ENCODE measurements at regions not wholly inside any gene's neighbourhood (a gene's known extent, or its start where the extent isn't known, plus 50 kb on each side); places are given as distances from the start of the nearest gene placed in this dataset.
A peak's percentile ranks its signal among the peaks of the same experiment; 100 is the strongest.
"Not testable (repeated sequence)": the region's sequence is repeated elsewhere in the genome, so short reads cannot be mapped to it uniquely, and the experiment has no call there.

GRCh38 chr1:804378-805115 lies 118.1 kb upstream of the OR4F16 start:
- H3K27me3 Mint-ChIP-seq (ENCODE audit: low read depth); H3K9me3 Mint-ChIP-seq; DNase-seq; ATAC-seq (replicated peaks in 1 of 2); H3K4me1 Mint-ChIP-seq (ENCODE audit: low read depth); H3K4me3 Mint-ChIP-seq; H3K27ac Mint-ChIP-seq; H3K36me3 Mint-ChIP-seq (ENCODE audit: insufficient read depth in 2 of 2): not testable (repeated sequence)

DNA sequence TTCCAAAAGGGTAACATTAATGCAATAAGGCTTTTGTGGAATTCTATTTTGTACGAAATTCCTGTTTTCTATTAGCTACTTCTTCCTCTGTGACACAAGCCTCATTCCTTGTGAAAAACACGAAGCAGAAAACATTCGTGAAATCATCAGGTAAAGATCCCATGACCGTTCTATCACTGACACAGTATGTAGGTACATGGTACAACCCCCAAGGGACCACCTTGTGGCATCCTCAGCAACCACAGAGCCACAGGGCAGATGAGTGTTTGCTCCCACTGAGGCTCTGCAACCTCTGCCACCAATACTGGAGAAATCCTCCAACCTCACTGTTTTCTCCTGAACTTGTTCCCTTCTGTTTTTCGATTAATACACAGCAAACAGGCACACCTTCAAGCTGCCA lies 118.4 kb upstream of the SAMD11 start:
- H3K9me3 Mint-ChIP-seq, result not testable (repeated sequence)

DNA sequence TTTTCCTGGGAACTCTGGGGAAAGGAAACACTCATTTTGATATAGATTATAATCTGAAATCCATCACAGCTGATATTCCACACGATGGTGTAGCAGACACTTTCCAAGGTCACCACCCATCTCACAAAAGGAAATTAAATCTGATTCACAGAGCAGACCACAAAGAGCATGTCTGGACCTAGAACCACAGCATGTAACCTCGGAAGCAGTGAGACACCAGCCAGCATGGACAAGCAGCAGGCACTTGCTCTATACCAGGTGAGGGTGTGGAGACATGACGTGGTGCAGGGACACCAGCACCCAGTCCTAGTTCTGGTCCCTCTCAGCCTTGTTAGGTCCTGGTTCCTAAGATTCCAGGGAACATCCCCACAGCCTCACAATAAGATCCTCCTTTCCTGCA lies 116.7 kb upstream of the SAMD11 start:
- H3K36me3 Mint-ChIP-seq (ENCODE audit: insufficient read depth in 2 of 2); DNase-seq; H3K27ac Mint-ChIP-seq; H3K9me3 Mint-ChIP-seq; H3K27me3 Mint-ChIP-seq (ENCODE audit: low read depth); H3K4me3 Mint-ChIP-seq; H3K4me1 Mint-ChIP-seq (ENCODE audit: low read depth): not testable (repeated sequence)
- ATAC-seq (replicated peaks in 1 of 2), result peak in 1 of 2 donors; percentile 35

More for the DNA sequence above, 118.4 kb upstream of the SAMD11 start:
- not testable (repeated sequence) for H3K27ac Mint-ChIP-seq; ATAC-seq (replicated peaks in 1 of 2); H3K27me3 Mint-ChIP-seq (ENCODE audit: low read depth); H3K36me3 Mint-ChIP-seq (ENCODE audit: insufficient read depth in 2 of 2); H3K4me3 Mint-ChIP-seq; H3K4me1 Mint-ChIP-seq (ENCODE audit: low read depth); DNase-seq

GRCh38 chr1:807699-808390 lies 115.9 kb upstream of the SAMD11 start:
- DNase-seq; H3K4me3 Mint-ChIP-seq; H3K27ac Mint-ChIP-seq; H3K27me3 Mint-ChIP-seq (ENCODE audit: low read depth); H3K4me1 Mint-ChIP-seq (ENCODE audit: low read depth); H3K36me3 Mint-ChIP-seq (ENCODE audit: insufficient read depth in 2 of 2); H3K9me3 Mint-ChIP-seq: not testable (repeated sequence)
- ATAC-seq (replicated peaks in 1 of 2), result peak; percentile 28 to 44

DNA sequence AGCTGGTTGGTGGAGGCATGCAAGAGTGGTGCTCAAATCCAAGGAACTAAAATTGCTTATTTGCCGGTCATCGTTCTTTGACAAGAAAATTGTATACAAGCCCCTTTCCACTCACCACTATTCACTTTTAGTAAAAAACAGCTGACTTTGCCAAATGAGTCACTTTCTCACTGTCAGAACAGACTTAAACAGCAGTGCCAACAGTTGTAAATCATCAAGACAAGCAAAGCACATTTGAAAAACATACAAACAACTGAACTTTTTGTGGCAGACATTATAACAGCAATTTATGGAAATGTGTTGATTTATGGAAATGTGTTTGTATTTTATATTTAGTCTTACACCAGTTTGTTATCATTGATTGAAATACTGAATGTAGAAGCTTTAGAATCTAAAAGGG lies 112.8 kb upstream of the SAMD11 start:
- not testable (repeated sequence) for H3K4me1 Mint-ChIP-seq (ENCODE audit: low read depth); ATAC-seq (replicated peaks in 1 of 2); H3K27me3 Mint-ChIP-seq (ENCODE audit: low read depth); DNase-seq; H3K27ac Mint-ChIP-seq; H3K36me3 Mint-ChIP-seq (ENCODE audit: insufficient read depth in 2 of 2); H3K9me3 Mint-ChIP-seq; H3K4me3 Mint-ChIP-seq

- peaks cover 16% of the 10 kb centered on the region for H3K4me1 Mint-ChIP-seq (ENCODE audit: low read depth)
- not testable (repeated sequence) for H3K9me3 Mint-ChIP-seq
- peak; percentile 28 to 32 for ATAC-seq (replicated peaks in 1 of 2)
Measured at GRCh38 chr1:812535-813127, 111.1 kb upstream of the SAMD11 start.

GRCh38 chr1:814543-814942 lies 109.2 kb upstream of the SAMD11 start:
- H3K27ac Mint-ChIP-seq; H3K36me3 Mint-ChIP-seq (ENCODE audit: insufficient read depth in 2 of 2); H3K4me3 Mint-ChIP-seq; H3K9me3 Mint-ChIP-seq; ATAC-seq (replicated peaks in 1 of 2); DNase-seq; H3K27me3 Mint-ChIP-seq (ENCODE audit: low read depth): not testable (repeated sequence)
- H3K4me1 Mint-ChIP-seq (ENCODE audit: low read depth), result peaks cover 20% of the 10 kb centered on the region

More at GRCh38 chr1:812535-813127, 111.1 kb upstream of the SAMD11 start:
- not testable (repeated sequence) for H3K36me3 Mint-ChIP-seq (ENCODE audit: insufficient read depth in 2 of 2); H3K27ac Mint-ChIP-seq; H3K27me3 Mint-ChIP-seq (ENCODE audit: low read depth); DNase-seq
- H3K4me3 Mint-ChIP-seq, result peak overlapping the region in 1 of 2 donors; percentile 49

GRCh38 chr1:815147-815922 lies 108.4 kb upstream of the SAMD11 start:
- not testable (repeated sequence) for H3K9me3 Mint-ChIP-seq; H3K36me3 Mint-ChIP-seq (ENCODE audit: insufficient read depth in 2 of 2); DNase-seq; ATAC-seq (replicated peaks in 1 of 2); H3K27ac Mint-ChIP-seq; H3K27me3 Mint-ChIP-seq (ENCODE audit: low read depth); H3K4me3 Mint-ChIP-seq
- peaks cover 20% of the 10 kb centered on the region for H3K4me1 Mint-ChIP-seq (ENCODE audit: low read depth)

GRCh38 chr1:817071-817599 lies 106.6 kb upstream of the SAMD11 start:
- peak; percentile 90 to 91 for ATAC-seq (replicated peaks in 1 of 2)

GRCh38 chr1:817658-818617 lies 105.8 kb upstream of the SAMD11 start:
- DNase-seq; H3K27ac Mint-ChIP-seq; H3K27me3 Mint-ChIP-seq (ENCODE audit: low read depth); H3K36me3 Mint-ChIP-seq (ENCODE audit: insufficient read depth in 2 of 2); H3K4me3 Mint-ChIP-seq; H3K9me3 Mint-ChIP-seq: not testable (repeated sequence)
- H3K4me1 Mint-ChIP-seq (ENCODE audit: low read depth), result peaks cover 11% of the 10 kb centered on the region
- ATAC-seq (replicated peaks in 1 of 2), result peak; percentile 31 to 34

More at GRCh38 chr1:817071-817599, 106.6 kb upstream of the SAMD11 start:
- H3K4me3 Mint-ChIP-seq, result peak overlapping the region; percentile 33 to 36
- not testable (repeated sequence) for H3K9me3 Mint-ChIP-seq; H3K36me3 Mint-ChIP-seq (ENCODE audit: insufficient read depth in 2 of 2); DNase-seq; H3K27ac Mint-ChIP-seq; H3K27me3 Mint-ChIP-seq (ENCODE audit: low read depth)
- peaks cover 17% of the 10 kb centered on the region for H3K4me1 Mint-ChIP-seq (ENCODE audit: low read depth)

- H3K4me1 Mint-ChIP-seq (ENCODE audit: low read depth), result peaks cover 11% of the 10 kb centered on the region
- ATAC-seq (replicated peaks in 1 of 2) (no peak), DNase-seq (no peak)
- no peaks in the 10 kb centered on the region for H3K27me3 Mint-ChIP-seq (ENCODE audit: low read depth)
- H3K36me3 Mint-ChIP-seq (ENCODE audit: insufficient read depth in 2 of 2), result no peaks in the 10 kb centered on the region
- H3K9me3 Mint-ChIP-seq, result no peaks in the 10 kb centered on the region
- no peak overlapping the region for H3K4me3 Mint-ChIP-seq
- no peak overlapping the region for H3K27ac Mint-ChIP-seq
Measured at GRCh38 chr1:818618-819291, 105.0 kb upstream of the SAMD11 start.
